ENCODE measurements at regions not wholly inside any gene's neighbourhood (a gene's known extent, or its start where the extent isn't known, plus 50 kb on each side); places are given as distances from the start of the nearest gene placed in this dataset.
"Not testable (repeated sequence)": the region's sequence is repeated elsewhere in the genome, so short reads cannot be mapped to it uniquely, and the experiment has no call there.

DNA sequence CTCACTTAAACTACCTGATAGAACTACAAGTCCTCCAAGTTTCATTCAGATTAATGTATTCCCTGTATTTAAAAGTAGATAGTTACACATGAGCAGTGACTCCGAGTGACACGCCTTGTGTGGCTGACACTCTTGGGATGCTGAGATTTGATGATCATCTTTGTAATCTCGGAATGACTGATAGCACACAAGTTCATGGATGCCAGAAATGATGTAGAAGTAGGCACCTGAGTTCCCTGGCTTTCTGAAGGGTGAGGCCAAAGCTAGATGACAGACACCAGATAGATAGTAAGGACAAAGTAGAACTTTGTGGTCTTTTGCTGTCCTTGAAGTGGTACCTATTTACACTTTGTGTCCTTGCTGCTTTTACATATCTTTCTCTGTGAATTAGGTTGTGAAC is 491.2 kb downstream of the PCNX1 start:
- Histone ChIP-seq H3K4me3 (no peak overlapping the region), H3K9me3 (no peaks in the 10 kb centered on the region), H3K36me3 (no peaks in the 10 kb centered on the region), H3K4me1 (peaks cover 0 to 14% (median 8%) of the 10 kb centered on the region in 3 donors), H3K27me3 (no peaks in the 10 kb centered on the region), H3K27ac (peak overlapping the region in 2 of 4 donors; percentile 29 to 37)
- intact Hi-C loops (cut with DNase I) = no loop called here
- WGBS, 2 donors = 83 to 84% methylated on average over 3 of the region's 3 CpGs
- DNase-seq (no peak), FAIRE-seq (no peak), ATAC-seq (no peak)
- TF ChIP-seq, protein P1, sequence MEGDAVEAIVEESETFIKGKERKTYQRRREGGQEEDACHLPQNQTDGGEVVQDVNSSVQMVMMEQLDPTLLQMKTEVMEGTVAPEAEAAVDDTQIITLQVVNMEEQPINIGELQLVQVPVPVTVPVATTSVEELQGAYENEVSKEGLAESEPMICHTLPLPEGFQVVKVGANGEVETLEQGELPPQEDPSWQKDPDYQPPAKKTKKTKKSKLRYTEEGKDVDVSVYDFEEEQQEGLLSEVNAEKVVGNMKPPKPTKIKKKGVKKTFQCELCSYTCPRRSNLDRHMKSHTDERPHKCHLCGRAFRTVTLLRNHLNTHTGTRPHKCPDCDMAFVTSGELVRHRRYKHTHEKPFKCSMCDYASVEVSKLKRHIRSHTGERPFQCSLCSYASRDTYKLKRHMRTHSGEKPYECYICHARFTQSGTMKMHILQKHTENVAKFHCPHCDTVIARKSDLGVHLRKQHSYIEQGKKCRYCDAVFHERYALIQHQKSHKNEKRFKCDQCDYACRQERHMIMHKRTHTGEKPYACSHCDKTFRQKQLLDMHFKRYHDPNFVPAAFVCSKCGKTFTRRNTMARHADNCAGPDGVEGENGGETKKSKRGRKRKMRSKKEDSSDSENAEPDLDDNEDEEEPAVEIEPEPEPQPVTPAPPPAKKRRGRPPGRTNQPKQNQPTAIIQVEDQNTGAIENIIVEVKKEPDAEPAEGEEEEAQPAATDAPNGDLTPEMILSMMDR (IDR thresholded peaks at IDR 0.05) = no peak

DNA sequence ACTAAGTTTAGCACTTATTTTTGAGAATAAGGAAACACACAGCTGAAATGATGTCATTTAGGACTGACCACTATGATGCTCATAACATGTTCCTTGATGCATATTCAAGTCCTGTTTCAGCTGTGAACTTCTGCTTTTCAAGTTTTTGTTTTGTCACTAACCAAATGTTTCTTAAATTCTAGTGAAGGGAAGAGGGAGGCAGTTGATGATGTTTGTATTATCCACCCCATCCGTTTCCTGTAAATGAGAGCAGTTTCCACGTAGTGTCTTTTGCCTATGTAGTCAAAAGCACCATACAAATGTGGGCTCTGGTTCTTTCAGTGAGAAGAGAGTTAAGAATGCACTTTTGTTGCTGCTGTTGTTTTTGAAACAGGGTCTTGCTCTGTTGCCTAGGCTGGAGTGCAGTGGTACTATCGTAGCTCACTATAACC is 491.8 kb downstream of the PCNX1 start:
- 86 to 87% methylated on average over 3 of the region's 3 CpGs for WGBS, 2 donors
- intact Hi-C loops (cut with DNase I) = no loop called here
- Histone ChIP-seq H3K9me3 (no peaks in the 10 kb centered on the region), H3K36me3 (no peaks in the 10 kb centered on the region), H3K4me1 (peaks cover 0 to 14% (median 8%) of the 10 kb centered on the region in 3 donors), H3K27ac (peak overlapping the region in 2 of 4 donors; percentile 45 to 57), H3K27me3 (no peaks in the 10 kb centered on the region), H3K4me3 (no peak overlapping the region)
- TF ChIP-seq, protein P1 (IDR thresholded peaks at IDR 0.05) = no peak
- DNase-seq (no peak), FAIRE-seq (peak; percentile 26), ATAC-seq (peak in 3 of 4 donors; percentile 15 to 66 (median 66))

DNA sequence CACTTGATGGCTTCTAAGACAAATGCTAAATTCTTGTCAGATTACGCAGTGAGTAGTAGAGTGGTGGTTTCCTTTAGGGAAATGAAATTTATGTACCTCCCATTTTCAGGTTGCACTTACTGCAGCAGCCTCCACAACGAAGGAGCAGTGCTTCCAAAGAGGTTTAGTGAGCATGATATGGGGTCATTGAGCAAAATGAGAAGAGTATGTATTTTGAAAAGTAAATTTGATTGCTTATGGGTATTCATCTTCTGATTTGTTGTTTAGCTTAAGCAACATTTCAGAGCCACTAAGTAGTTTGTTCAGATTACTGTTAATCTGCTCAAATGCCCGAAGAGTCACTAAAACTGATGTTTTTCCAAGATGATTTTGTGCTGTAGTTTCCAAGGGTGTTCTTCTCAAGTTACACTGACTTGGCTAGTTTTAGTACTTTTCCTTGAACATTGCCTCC is 493.6 kb downstream of the PCNX1 start:
- no peak overlapping the region for H3K4me3 ChIP-seq
- intact Hi-C loops (cut with DNase I) = no loop called here
- H3K27ac ChIP-seq = no peak overlapping the region
- no peaks in the 10 kb centered on the region for H3K27me3 ChIP-seq
- H3K9me3 ChIP-seq = no peaks in the 10 kb centered on the region
- TF ChIP-seq, protein P1 (IDR thresholded peaks at IDR 0.05) = no peak
- H3K4me1 ChIP-seq = peaks cover 0 to 14% (median 8%) of the 10 kb centered on the region in 3 donors
- WGBS, 2 donors = 59 to 68% methylated on average over 3 of the region's 3 CpGs
- DNase-seq = no peak
- no peaks in the 10 kb centered on the region for H3K36me3 ChIP-seq
- FAIRE-seq = no peak
- ATAC-seq = no peak

- FAIRE-seq; ATAC-seq; H3K9me3 ChIP-seq; H3K36me3 ChIP-seq; intact Hi-C loops (cut with DNase I); H3K4me1 ChIP-seq; DNase-seq; H3K4me3 ChIP-seq; H3K27me3 ChIP-seq; H3K27ac ChIP-seq: not testable (repeated sequence)
- WGBS, 2 donors = 94 to 98% methylated on average over 3 of the region's 3 CpGs
These were observed 495.2 kb downstream of the PCNX1 start for GRCh38 chr14:71402415-71402814.

DNA sequence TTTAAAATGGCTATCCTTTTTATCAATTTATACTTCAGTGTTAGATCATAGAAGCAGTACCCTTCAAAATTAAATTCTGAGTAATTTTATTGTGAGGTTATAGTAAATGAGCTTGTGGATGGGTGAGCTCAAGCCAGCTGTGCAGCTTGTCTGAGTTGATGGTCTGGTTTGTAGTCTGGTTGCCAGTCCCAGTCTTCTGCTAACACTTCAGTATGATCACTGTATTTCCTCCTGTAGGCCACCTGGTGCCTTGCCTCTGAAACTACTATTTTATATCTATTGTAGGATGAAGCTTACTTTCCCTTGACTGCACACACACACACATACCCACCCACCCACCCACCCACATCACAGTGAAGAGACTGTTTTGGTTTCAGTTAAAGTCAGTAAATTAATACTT is 496.4 kb downstream of the PCNX1 start:
- Histone ChIP-seq H3K27me3 (no peaks in the 10 kb centered on the region), H3K4me1 (peaks cover 0 to 8% (median 4%) of the 10 kb centered on the region in 3 donors), H3K36me3 (no peaks in the 10 kb centered on the region), H3K9me3 (no peaks in the 10 kb centered on the region), H3K4me3 (no peak overlapping the region), H3K27ac (no peak overlapping the region)
- peak in 3 of 4 donors; percentile 60 to 67 (median 62) for ATAC-seq
- TF ChIP-seq, protein P1 (IDR thresholded peaks at IDR 0.05) = no peak
- FAIRE-seq = no peak
- intact Hi-C loops (cut with DNase I) = no loop called here
- DNase-seq = no peak
